DND-41 (cell line): ENCODE measurements at regions not wholly inside any gene's neighbourhood (a gene's known extent, or its start where the extent isn't known, plus 50 kb on each side); places are given as distances from the start of the nearest gene placed in this dataset.

Experiments
- CTCF ChIP-seq: IDR thresholded peaks from 2 replicates; pipeline ENCODE4 v1.5.1; 2012; ENCODE audit warnings: borderline replicate concordance, low read length, moderate library complexity, mild to moderate bottlenecking; ENCODE audit not compliant: poor library complexity, severe bottlenecking; ENCODE audit errors: extremely low read depth
- EZH2 ChIP-seq: IDR thresholded peaks from 3 replicates; pipeline ENCODE4 v1.6.1; 2012; ENCODE audit warnings: borderline replicate concordance, low read depth, mild to moderate bottlenecking, moderate library complexity, low read length, inconsistent platforms; ENCODE audit not compliant: severe bottlenecking

- TF ChIP-seq CTCF, result no peak
- no peak for TF ChIP-seq EZH2
Observed at GRCh38 chr9:135174981-135175380, 87.5 kb downstream of the OLFM1 start.
